ENCODE measurements at regions not wholly inside any gene's neighbourhood (a gene's known extent, or its start where the extent isn't known, plus 50 kb on each side); places are given as distances from the start of the nearest gene placed in this dataset.

- no peak for TF ChIP-seq EZH2phosphoT487 (IDR thresholded peaks at IDR 0.05; ENCODE audit: borderline replicate concordance, low read depth, low read length)
- TF ChIP-seq, protein P1, sequence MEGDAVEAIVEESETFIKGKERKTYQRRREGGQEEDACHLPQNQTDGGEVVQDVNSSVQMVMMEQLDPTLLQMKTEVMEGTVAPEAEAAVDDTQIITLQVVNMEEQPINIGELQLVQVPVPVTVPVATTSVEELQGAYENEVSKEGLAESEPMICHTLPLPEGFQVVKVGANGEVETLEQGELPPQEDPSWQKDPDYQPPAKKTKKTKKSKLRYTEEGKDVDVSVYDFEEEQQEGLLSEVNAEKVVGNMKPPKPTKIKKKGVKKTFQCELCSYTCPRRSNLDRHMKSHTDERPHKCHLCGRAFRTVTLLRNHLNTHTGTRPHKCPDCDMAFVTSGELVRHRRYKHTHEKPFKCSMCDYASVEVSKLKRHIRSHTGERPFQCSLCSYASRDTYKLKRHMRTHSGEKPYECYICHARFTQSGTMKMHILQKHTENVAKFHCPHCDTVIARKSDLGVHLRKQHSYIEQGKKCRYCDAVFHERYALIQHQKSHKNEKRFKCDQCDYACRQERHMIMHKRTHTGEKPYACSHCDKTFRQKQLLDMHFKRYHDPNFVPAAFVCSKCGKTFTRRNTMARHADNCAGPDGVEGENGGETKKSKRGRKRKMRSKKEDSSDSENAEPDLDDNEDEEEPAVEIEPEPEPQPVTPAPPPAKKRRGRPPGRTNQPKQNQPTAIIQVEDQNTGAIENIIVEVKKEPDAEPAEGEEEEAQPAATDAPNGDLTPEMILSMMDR (conservative IDR thresholded peaks at IDR 0.05; ENCODE audit: low read length), result no peak
Observed at GRCh38 chr16:86913886-86914285, 335.5 kb downstream of the FOXL1 start.

All from OCI-LY7 (cell line).